ENCODE measurements at regions not wholly inside any gene's neighbourhood (a gene's known extent, or its start where the extent isn't known, plus 50 kb on each side); places are given as distances from the start of the nearest gene placed in this dataset.
"Not testable (repeated sequence)": the region's sequence is repeated elsewhere in the genome, so short reads cannot be mapped to it uniquely, and the experiment has no call there.

- H3K36me3 ChIP-seq (ENCODE audit: control insufficient read depth in 1 of 2, insufficient read depth in 2 of 2, low read length in 2 of 2); H3K27me3 ChIP-seq (ENCODE audit: low read depth, low read length); H3K4me1 ChIP-seq (ENCODE audit: control insufficient read depth in 1 of 2, insufficient read depth in 2 of 2, low read length in 2 of 2); H3K4me3 ChIP-seq (ENCODE audit: low read depth in 1 of 2, low read length in 2 of 2); H3K9me3 ChIP-seq (ENCODE audit: control insufficient read depth in 1 of 2, low read length in 2 of 2); H3K27ac ChIP-seq (ENCODE audit: low read length): not testable (repeated sequence)
These were observed 56.5 kb upstream of the ABHD2 start for GRCh38 chr15:89031637-89032285.

DNA sequence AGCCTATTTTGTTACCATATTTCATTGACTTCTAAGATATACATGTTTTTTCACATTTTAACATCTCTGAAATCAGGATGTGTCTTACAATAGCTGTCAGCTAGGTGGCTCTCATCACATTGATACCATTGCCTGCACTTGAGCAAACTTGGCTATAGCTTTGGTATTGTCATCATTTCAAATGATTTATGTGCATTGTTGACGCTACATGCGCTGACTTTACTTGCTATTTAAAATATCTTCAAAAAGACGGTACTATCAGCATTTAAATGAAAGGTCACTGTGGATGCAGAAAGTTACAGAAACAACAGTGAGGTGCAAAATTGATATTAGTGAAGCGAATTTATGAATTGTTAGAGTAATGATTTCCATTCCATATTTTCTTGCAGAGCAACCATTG, 54.0 kb upstream of the ABHD2 start:
- Histone ChIP-seq H3K36me3 (ENCODE audit: control insufficient read depth in 1 of 2, insufficient read depth in 2 of 2, low read length in 2 of 2) (no peaks in the 10 kb centered on the region), H3K4me1 (ENCODE audit: control insufficient read depth in 1 of 2, insufficient read depth in 2 of 2, low read length in 2 of 2) (no peaks in the 10 kb centered on the region), H3K27ac (ENCODE audit: low read length) (no peak overlapping the region), H3K4me3 (ENCODE audit: low read depth in 1 of 2, low read length in 2 of 2) (no peak overlapping the region), H3K27me3 (ENCODE audit: low read depth, low read length) (no peaks in the 10 kb centered on the region), H3K9me3 (ENCODE audit: control insufficient read depth in 1 of 2, low read length in 2 of 2) (no peaks in the 10 kb centered on the region)

DNA sequence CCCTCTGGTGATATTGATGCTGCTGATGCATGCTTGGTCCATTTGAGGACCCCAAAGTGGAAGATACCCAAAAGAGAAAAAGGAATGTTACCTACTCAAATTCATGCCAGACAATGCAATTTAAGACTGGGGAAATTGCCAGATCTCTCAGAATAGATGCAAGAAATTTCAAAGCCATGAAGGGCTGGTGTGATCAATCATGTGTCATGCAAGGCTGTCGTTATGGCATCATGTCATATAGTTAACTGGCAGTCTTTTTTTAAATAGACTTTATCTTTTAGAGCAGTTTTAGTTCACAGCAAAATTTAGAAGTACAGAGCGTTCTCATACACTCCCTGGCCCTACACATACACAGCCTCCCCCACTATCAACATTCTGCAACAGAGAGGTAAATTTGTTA, 53.1 kb upstream of the ABHD2 start:
- Histone ChIP-seq H3K27ac (ENCODE audit: low read length) (no peak overlapping the region), H3K4me1 (ENCODE audit: control insufficient read depth in 1 of 2, insufficient read depth in 2 of 2, low read length in 2 of 2) (no peaks in the 10 kb centered on the region), H3K9me3 (ENCODE audit: control insufficient read depth in 1 of 2, low read length in 2 of 2) (no peaks in the 10 kb centered on the region), H3K27me3 (ENCODE audit: low read depth, low read length) (no peaks in the 10 kb centered on the region), H3K4me3 (ENCODE audit: low read depth in 1 of 2, low read length in 2 of 2) (no peak overlapping the region), H3K36me3 (ENCODE audit: control insufficient read depth in 1 of 2, insufficient read depth in 2 of 2, low read length in 2 of 2) (no peaks in the 10 kb centered on the region)

DNA sequence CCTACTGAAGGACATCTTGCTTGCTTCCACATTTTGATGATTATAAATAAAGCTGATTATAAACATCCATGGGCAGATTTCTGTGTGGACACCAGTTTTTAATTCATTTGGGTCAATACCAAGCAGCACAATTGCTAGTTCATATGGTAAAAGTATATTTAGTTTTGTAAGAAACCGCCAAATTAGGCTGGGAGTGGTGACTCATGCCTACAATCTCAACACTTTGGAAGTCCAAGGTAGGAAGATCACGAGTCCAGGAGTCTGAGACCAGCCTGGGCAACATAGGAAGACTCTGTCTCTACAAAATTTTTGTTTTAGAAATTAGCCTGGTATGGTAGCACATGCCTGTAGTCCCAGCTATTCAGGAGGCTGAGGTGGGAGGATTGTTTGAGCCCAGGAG, 52.6 kb upstream of the ABHD2 start:
- no peaks in the 10 kb centered on the region for H3K9me3 ChIP-seq (ENCODE audit: control insufficient read depth in 1 of 2, low read length in 2 of 2)
- no peaks in the 10 kb centered on the region for H3K27me3 ChIP-seq (ENCODE audit: low read depth, low read length)
- no peak overlapping the region for H3K27ac ChIP-seq (ENCODE audit: low read length)
- no peak overlapping the region for H3K4me3 ChIP-seq (ENCODE audit: low read depth in 1 of 2, low read length in 2 of 2)
- no peaks in the 10 kb centered on the region for H3K4me1 ChIP-seq (ENCODE audit: control insufficient read depth in 1 of 2, insufficient read depth in 2 of 2, low read length in 2 of 2)
- no peaks in the 10 kb centered on the region for H3K36me3 ChIP-seq (ENCODE audit: control insufficient read depth in 1 of 2, insufficient read depth in 2 of 2, low read length in 2 of 2)

- Histone ChIP-seq H3K36me3 (ENCODE audit: control insufficient read depth in 1 of 2, insufficient read depth in 2 of 2, low read length in 2 of 2) (no peaks in the 10 kb centered on the region), H3K27me3 (ENCODE audit: low read depth, low read length) (no peaks in the 10 kb centered on the region), H3K9me3 (ENCODE audit: control insufficient read depth in 1 of 2, low read length in 2 of 2) (no peaks in the 10 kb centered on the region), H3K4me3 (ENCODE audit: low read depth in 1 of 2, low read length in 2 of 2) (no peak overlapping the region), H3K27ac (ENCODE audit: low read length) (no peak overlapping the region), H3K4me1 (ENCODE audit: control insufficient read depth in 1 of 2, insufficient read depth in 2 of 2, low read length in 2 of 2) (no peaks in the 10 kb centered on the region)
These were observed 50.1 kb upstream of the ABHD2 start for GRCh38 chr15:89038146-89038545.
